ENCODE measurements at regions not wholly inside any gene's neighbourhood (a gene's known extent, or its start where the extent isn't known, plus 50 kb on each side); places are given as distances from the start of the nearest gene placed in this dataset.
"Not testable (repeated sequence)": the region's sequence is repeated elsewhere in the genome, so short reads cannot be mapped to it uniquely, and the experiment has no call there.

- no peak for DNase-seq (ENCODE audit: low spot score)
Measured at GRCh38 chr14:25868521-25869314, 729.1 kb downstream of the NOVA1 start.

GRCh38 chr14:25861406-25861805 lies 736.4 kb downstream of the NOVA1 start:
- DNase-seq (ENCODE audit: low spot score) = no peak

GRCh38 chr14:25848601-25849000 lies 749.2 kb downstream of the NOVA1 start:
- no peak for DNase-seq (ENCODE audit: low spot score)

GRCh38 chr14:25846246-25846645 lies 751.6 kb downstream of the NOVA1 start:
- no peak for DNase-seq (ENCODE audit: low spot score)

- DNase-seq (ENCODE audit: low spot score) = no peak
Measured at GRCh38 chr14:25843481-25844470, 754.1 kb downstream of the NOVA1 start.

GRCh38 chr14:25841226-25841625 lies 756.6 kb downstream of the NOVA1 start:
- no peak for DNase-seq (ENCODE audit: low spot score)

GRCh38 chr14:25837551-25837965 lies 760.3 kb downstream of the NOVA1 start:
- DNase-seq (ENCODE audit: low spot score) = no peak

GRCh38 chr14:25836636-25837035 lies 761.2 kb downstream of the NOVA1 start:
- no peak for DNase-seq (ENCODE audit: low spot score)

- DNase-seq (ENCODE audit: low spot score) = no peak
Measured at GRCh38 chr14:25833341-25834126, 764.3 kb downstream of the NOVA1 start.

GRCh38 chr14:25832585-25832984 lies 765.2 kb downstream of the NOVA1 start:
- no peak for DNase-seq (ENCODE audit: low spot score)

GRCh38 chr14:25828562-25828961 lies 769.3 kb downstream of the NOVA1 start:
- DNase-seq (ENCODE audit: low spot score) = no peak

GRCh38 chr14:25826105-25826504 lies 771.7 kb downstream of the NOVA1 start:
- no peak for DNase-seq (ENCODE audit: low spot score)

- DNase-seq (ENCODE audit: low spot score) = no peak
Measured at GRCh38 chr14:25820368-25820767, 770.4 kb upstream of the STXBP6 start.

GRCh38 chr14:25814622-25815021 lies 764.7 kb upstream of the STXBP6 start:
- DNase-seq (ENCODE audit: low spot score) = not testable (repeated sequence)

- DNase-seq (ENCODE audit: low spot score) = no peak
Measured at GRCh38 chr14:25803386-25804018, 753.6 kb upstream of the STXBP6 start.

GRCh38 chr14:25800841-25801240 lies 750.9 kb upstream of the STXBP6 start:
- no peak for DNase-seq (ENCODE audit: low spot score)

GRCh38 chr14:25788252-25788651 lies 738.3 kb upstream of the STXBP6 start:
- DNase-seq (ENCODE audit: low spot score) = no peak

- no peak for DNase-seq (ENCODE audit: low spot score)
Measured at GRCh38 chr14:25765909-25766308, 716.0 kb upstream of the STXBP6 start.

GRCh38 chr14:25759920-25760655 lies 710.1 kb upstream of the STXBP6 start:
- no peak for DNase-seq (ENCODE audit: low spot score)

- no peak for DNase-seq (ENCODE audit: low spot score)
Measured at GRCh38 chr14:25759256-25759655, 709.3 kb upstream of the STXBP6 start.

GRCh38 chr14:25757364-25757763 lies 707.4 kb upstream of the STXBP6 start:
- DNase-seq (ENCODE audit: low spot score) = no peak
